Thyroid gland (tissue), 4 donors: ENCODE measurements at regions not wholly inside any gene's neighbourhood (a gene's known extent, or its start where the extent isn't known, plus 50 kb on each side); places are given as distances from the start of the nearest gene placed in this dataset.

Experiments
- CTCF ChIP-seq, 6 experiments: fragments of 200-600 bp in 3 of 6; fragments of 450-650 bp in 3 of 6; sonication (generic) in 3 of 6; IDR thresholded peaks; one replicate each; pipeline ENCODE4 v1.5.1; 2016 to 2019; ENCODE audit warnings: antibody characterized with exemption in 6 of 6, mild to moderate bottlenecking in 2 of 6, inconsistent platforms in 1 of 6, moderate library complexity in 1 of 6
- POLR2A ChIP-seq, 2 donors: fragments of 450-650 bp; IDR thresholded peaks; one replicate each; pipeline ENCODE4 v1.6.1; 2017; ENCODE audit warnings: antibody characterized with exemption in 2 of 2, mild to moderate bottlenecking in 2 of 2, moderate library complexity in 1 of 2

GRCh38 chr5:144896473-144896872, 725.8 kb downstream of the KCTD16 start:
- TF ChIP-seq POLR2A (IDR thresholded peaks at IDR 0.05), result no peak
- no peak for TF ChIP-seq CTCF (IDR thresholded peaks at IDR 0.05)
